H1 (cell line): ENCODE measurements at regions not wholly inside any gene's neighbourhood (a gene's known extent, or its start where the extent isn't known, plus 50 kb on each side); places are given as distances from the start of the nearest gene placed in this dataset.

Experiments
- CTCF ChIA-PET: fragments of 300-600 bp; sonication (Branson Sonifier 250); formaldehyde crosslinking; loops from one replicate; lab custom pipeline; 2021; ENCODE audit not compliant: partially characterized antibody; lab: Charles Lee
- POLR2A ChIA-PET: fragments of 300-600 bp; sonication (Branson Sonifier 250); formaldehyde crosslinking; loops from one replicate; lab custom pipeline; 2021; ENCODE audit warnings: inconsistent platforms; ENCODE audit not compliant: partially characterized antibody; lab: Charles Lee
- DNase-seq, 2 experiments: peaks; one replicate each; pipeline versions ENCODE4 v3.0.0 to v3.0.0-alpha.2; 2010 to 2022; ENCODE audit warnings: low spot score in 2 of 2, low read depth in 1 of 2, mixed read lengths in 1 of 2
- FAIRE-seq: peaks from 2 replicates; lab custom pipeline; 2011; peaks lifted over from hg19 to GRCh38; lab: Jason Lieb, UNC
- H2AFZ ChIP-seq: 2 replicates; pipeline ENCODE4 v1.8.1; 2012; ENCODE audit warnings: low read length, inconsistent platforms
- H2AK5ac ChIP-seq: 2 replicates; pipeline ENCODE4 v1.6.1; 2013; ENCODE audit warnings: low read depth, low read length
- H2BK120ac ChIP-seq: replicated peaks from 2 replicates; pipeline ENCODE3; 2013; ENCODE audit warnings: low read depth, low read length, inconsistent platforms
- H2BK12ac ChIP-seq: 2 replicates; pipeline ENCODE4 v1.6.1; 2013; ENCODE audit warnings: low read depth, low read length
- H2BK15ac ChIP-seq: 2 replicates; pipeline ENCODE4 v1.6.1; 2013; ENCODE audit warnings: low read length
- H2BK20ac ChIP-seq: 2 replicates; pipeline ENCODE4 v1.6.1; 2013; ENCODE audit warnings: low read length
- H2BK5ac ChIP-seq: 2 replicates; pipeline ENCODE4 v1.6.1; 2013; ENCODE audit warnings: low read depth, low read length
- H3K14ac ChIP-seq: 2 replicates; pipeline ENCODE4 v1.6.1; 2013; ENCODE audit warnings: inconsistent platforms; ENCODE audit not compliant: insufficient read length
- H3K18ac ChIP-seq: 2 replicates; pipeline ENCODE4 v1.6.1; 2013; ENCODE audit warnings: low read length; ENCODE audit errors: extremely low read depth
- H3K23ac ChIP-seq: 2 replicates; pipeline ENCODE4 v1.6.1; 2013; ENCODE audit warnings: inconsistent platforms; ENCODE audit not compliant: insufficient read length
- H3K23me2 ChIP-seq: 2 replicates; pipeline ENCODE4 v1.6.1; 2013; ENCODE audit warnings: low read depth, low read length
- H3K27ac ChIP-seq: 2 replicates; pipeline ENCODE4 v1.6.1; 2011; ENCODE audit warnings: low read depth, low read length, inconsistent platforms
- H3K27me3 ChIP-seq, 4 experiments: replicated peaks in 1 of 4; 1 replicate in 1 of 4; 2 replicates in 3 of 4; pipeline versions ENCODE4 v1.6.1 to v1.8.1; 2011 to 2013; ENCODE audit warnings: low read length in 3 of 4, mild to moderate bottlenecking in 3 of 4, inconsistent platforms in 2 of 4, mixed read lengths in 2 of 4, moderate library complexity in 1 of 4; ENCODE audit not compliant: control insufficient read depth in 3 of 4, insufficient read depth in 3 of 4; ENCODE audit errors: extremely low read depth in 1 of 4
- H3K36me3 ChIP-seq, 4 experiments: 2 replicates each; pipeline versions ENCODE4 v1.6.1 to v1.8.1; 2011 to 2013; ENCODE audit warnings: mild to moderate bottlenecking in 4 of 4, low read length in 3 of 4, moderate library complexity in 2 of 4, control low read depth in 1 of 4, inconsistent platforms in 1 of 4; ENCODE audit not compliant: insufficient read depth in 4 of 4, control insufficient read depth in 2 of 4
- H3K4ac ChIP-seq: replicated peaks from 2 replicates; pipeline ENCODE3; 2013; ENCODE audit warnings: low read length, low read depth, mixed read lengths, inconsistent platforms; ENCODE audit not compliant: insufficient read length
- H3K4me1 ChIP-seq, 4 experiments: replicated peaks in 1 of 4; 1 replicate in 1 of 4; 2 replicates in 3 of 4; pipeline versions ENCODE4 v1.6.1 to v1.8.1; 2011 to 2013; ENCODE audit warnings: low read length in 3 of 4, inconsistent platforms in 2 of 4, mixed read lengths in 1 of 4; ENCODE audit not compliant: insufficient read depth in 4 of 4, control insufficient read depth in 3 of 4
- H3K4me2 ChIP-seq, 2 experiments: 2 replicates each; pipeline versions ENCODE4 v1.6.1 to v1.8.1; 2011 to 2013; ENCODE audit warnings: low read depth in 2 of 2, low read length in 2 of 2, control low read depth in 1 of 2, inconsistent platforms in 1 of 2, mild to moderate bottlenecking in 1 of 2; ENCODE audit not compliant: insufficient read depth in 1 of 2
- H3K4me3 ChIP-seq, 4 experiments: fragments of 200-600, 300-600 bp in 1 of 4; sonication (generic), shearing (Covaris generic), sonication (Bioruptor Twin) in 1 of 4; 2 replicates each; pipeline versions ENCODE4 v1.5.1 to v1.8.1; 2011 to 2016; ENCODE audit warnings: low read length in 4 of 4, low read depth in 3 of 4, control low read depth in 2 of 4, inconsistent platforms in 2 of 4, mild to moderate bottlenecking in 2 of 4, mixed read lengths in 1 of 4, moderate library complexity in 1 of 4; ENCODE audit not compliant: insufficient read depth in 2 of 4; ENCODE audit errors: extremely low read depth in 1 of 4
- H3K56ac ChIP-seq: replicated peaks from 2 replicates; pipeline ENCODE3; 2013; ENCODE audit warnings: low read depth, mild to moderate bottlenecking, mixed read lengths, low read length, inconsistent platforms; ENCODE audit not compliant: insufficient read length
- H3K79me1 ChIP-seq: 2 replicates; pipeline ENCODE4 v1.6.1; 2013; ENCODE audit warnings: low read depth, low read length, control low read depth
- H3K79me2 ChIP-seq, 2 experiments: 2 replicates each; pipeline versions ENCODE4 v1.6.1 to v1.8.1; 2012 to 2013; ENCODE audit warnings: low read length in 2 of 2, mild to moderate bottlenecking in 2 of 2, inconsistent platforms in 1 of 2; ENCODE audit not compliant: insufficient read depth in 2 of 2, control insufficient read depth in 1 of 2
- H3K9ac ChIP-seq, 4 experiments: replicated peaks in 1 of 4; 1 replicate in 1 of 4; 2 replicates in 3 of 4; pipeline versions ENCODE4 v1.6.1 to v1.8.1; 2011 to 2013; ENCODE audit warnings: low read depth in 3 of 4, low read length in 3 of 4, control low read depth in 2 of 4, mild to moderate bottlenecking in 2 of 4, moderate library complexity in 2 of 4, inconsistent platforms in 1 of 4; ENCODE audit errors: extremely low read depth in 1 of 4
- H3K9me3 ChIP-seq, 2 experiments: 2 replicates each; pipeline versions ENCODE4 v1.6.1 to v1.8.1; 2012 to 2013; ENCODE audit warnings: mild to moderate bottlenecking in 2 of 2, moderate library complexity in 2 of 2, control low read depth in 1 of 2, inconsistent platforms in 1 of 2, low read depth in 1 of 2, low read length in 1 of 2, mixed read lengths in 1 of 2; ENCODE audit not compliant: insufficient read depth in 2 of 2
- H4K20me1 ChIP-seq, 2 experiments: replicated peaks in 1 of 2; 2 replicates each; pipeline versions ENCODE3 to v1.8.1; 2011 to 2013; ENCODE audit warnings: inconsistent platforms in 2 of 2, low read length in 2 of 2, mild to moderate bottlenecking in 1 of 2; ENCODE audit not compliant: insufficient read depth in 2 of 2, control insufficient read depth in 1 of 2
- H4K5ac ChIP-seq: 2 replicates; pipeline ENCODE4 v1.6.1; 2013; ENCODE audit warnings: low read length, low read depth, mixed read lengths, inconsistent platforms; ENCODE audit not compliant: insufficient read length
- H4K8ac ChIP-seq: 2 replicates; pipeline ENCODE4 v1.8.0; 2013; ENCODE audit warnings: mild to moderate bottlenecking, moderate library complexity, low read length, inconsistent platforms; ENCODE audit not compliant: insufficient read depth; ENCODE audit errors: extremely low read depth
- H4K91ac ChIP-seq: replicated peaks from 2 replicates; pipeline ENCODE3; 2013; ENCODE audit warnings: low read length, mixed read lengths, inconsistent platforms; ENCODE audit not compliant: insufficient read length
- POLR2A ChIP-seq, 2 experiments: IDR thresholded peaks; 1 replicate in 1 of 2; 2 replicates in 1 of 2; pipeline ENCODE4 v1.6.1; 2011; ENCODE audit warnings: low read depth in 2 of 2, low read length in 2 of 2, mild to moderate bottlenecking in 2 of 2; ENCODE audit errors: control extremely low read depth in 1 of 2
- SIX5 ChIP-seq: IDR thresholded peaks from 2 replicates; pipeline ENCODE4 v1.6.1; 2011; ENCODE audit warnings: mild to moderate bottlenecking, low read depth, low read length
- SRF ChIP-seq: IDR thresholded peaks from 2 replicates; pipeline ENCODE4 v1.6.1; 2011; ENCODE audit warnings: mild to moderate bottlenecking, low read depth, low read length, moderate library complexity
- WGBS, 2 experiments: shearing (Covaris generic) in 1 of 2; methylation state at CpG; one replicate each; pipeline versions ENCODE4 v1.1.6 to v1.1.7; 2013 to 2015; ENCODE audit warnings: low lambda C conversion rate in 2 of 2, mixed read lengths in 2 of 2, inconsistent platforms in 1 of 2, low coverage in 1 of 2, missing lambda C conversion rate in 1 of 2; ENCODE audit not compliant: insufficient replicate concordance in 2 of 2, insufficient coverage in 1 of 2, insufficient read length in 1 of 2; ENCODE audit errors: extremely low coverage in 1 of 2, missing lambda C conversion rate in 1 of 2; 5-methylcytosine and 5-hydroxymethylcytosine counted together
- TF ChIP-seq, protein P1 (sequence below): IDR thresholded peaks from 2 replicates; pipeline ENCODE4 v1.6.1; 2012; ENCODE audit warnings: inconsistent platforms

DNA sequence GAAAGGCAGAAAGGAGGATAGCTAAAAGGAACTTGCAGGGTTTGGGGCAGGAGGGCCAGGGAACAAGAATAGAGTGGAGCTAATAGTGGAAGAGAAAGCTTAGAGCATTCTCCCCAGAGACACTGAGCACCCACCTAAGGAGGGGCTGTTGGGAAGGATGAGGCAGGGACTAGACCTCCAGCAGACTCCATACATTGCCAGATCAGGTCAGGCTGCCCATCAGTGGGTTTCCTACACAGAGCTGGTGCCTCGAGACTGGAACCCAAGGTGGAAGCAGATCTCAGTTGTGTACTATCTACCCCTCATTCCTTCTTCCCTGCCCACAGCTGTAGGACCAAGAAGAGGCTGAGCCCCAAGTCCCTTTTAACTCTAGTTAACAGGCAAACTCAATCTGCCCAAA is 148.5 kb downstream of the ZFP36L2 start:
- Histone ChIP-seq H3K27ac (no peak overlapping the region), H4K20me1 (no peaks in the 10 kb centered on the region), H2AFZ (no peak overlapping the region), H3K27me3 (no peaks in the 10 kb centered on the region), H3K4me1 (peaks cover 0 to 2% (median 0%) of the 10 kb centered on the region in 4 experiments; a peak in 2 of 7 replicates), H2BK120ac (no peak overlapping the region), H3K4me3 (no peak overlapping the region), H3K14ac (no peak overlapping the region), H3K79me1 (no peaks in the 10 kb centered on the region), H2BK15ac (no peak overlapping the region), H3K18ac (no peak overlapping the region), H3K23ac (no peak overlapping the region), H3K9me3 (no peaks in the 10 kb centered on the region), H2BK5ac (no peak overlapping the region), H3K4me2 (no peak overlapping the region), H3K9ac (no peak overlapping the region), H4K5ac (no peak overlapping the region), H2BK12ac (no peak overlapping the region), H4K8ac (no peak overlapping the region), H2BK20ac (no peak overlapping the region), H3K79me2 (no peaks in the 10 kb centered on the region), H3K23me2 (0 out of 2 replicates have a peak, but pooled peaks cover 2% of the 10 kb centered on the region), H3K36me3 (no peaks in the 10 kb centered on the region), H3K4ac (no peak overlapping the region), H4K91ac (no peak overlapping the region), H2AK5ac (no peak overlapping the region), H3K56ac (no peak overlapping the region)
- WGBS, 2 experiments: 83% methylated on average over 1 of the region's 1 CpG; no CpG with 5 or more reads in 1 of the 2 experiments
- DNase-seq (no peak), FAIRE-seq (no peak)
- no peak for TF ChIP-seq SIX5
- TF ChIP-seq, protein P1, sequence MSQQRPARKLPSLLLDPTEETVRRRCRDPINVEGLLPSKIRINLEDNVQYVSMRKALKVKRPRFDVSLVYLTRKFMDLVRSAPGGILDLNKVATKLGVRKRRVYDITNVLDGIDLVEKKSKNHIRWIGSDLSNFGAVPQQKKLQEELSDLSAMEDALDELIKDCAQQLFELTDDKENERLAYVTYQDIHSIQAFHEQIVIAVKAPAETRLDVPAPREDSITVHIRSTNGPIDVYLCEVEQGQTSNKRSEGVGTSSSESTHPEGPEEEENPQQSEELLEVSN: no peak
- no peak for TF ChIP-seq POLR2A (IDR thresholded peaks at IDR 0.05; ENCODE audit: control extremely low read depth in 1 of 2, low read depth in 2 of 2, low read length in 2 of 2)
- no peak for TF ChIP-seq SRF
- POLR2A ChIA-PET: no interaction called here
- CTCF ChIA-PET: interaction anchor here (0.8 to 1.6 kb wide), 7 partner anchors 11 to 115 kb away, joined by 3 to 9 read pairs (median 4); no protein-coding TSS in a partner anchor
